HuH-7 (cell line): ENCODE measurements at regions not wholly inside any gene's neighbourhood (a gene's known extent, or its start where the extent isn't known, plus 50 kb on each side); places are given as distances from the start of the nearest gene placed in this dataset.

Experiments
- DNase-seq: peaks from one replicate; pipeline ENCODE4 v3.0.0; 2011; ENCODE audit warnings: low spot score

GRCh38 chr7:156127166-156128134 lies 315.2 kb upstream of the SHH start:
- DNase-seq, result no peak

GRCh38 chr7:156125841-156126730 lies 313.8 kb upstream of the SHH start:
- DNase-seq, result no peak

GRCh38 chr7:156124356-156124755 lies 312.1 kb upstream of the SHH start:
- DNase-seq, result no peak

GRCh38 chr7:156123362-156123761 lies 311.1 kb upstream of the SHH start:
- DNase-seq, result no peak

GRCh38 chr7:156122752-156123354 lies 310.6 kb upstream of the SHH start:
- DNase-seq, result no peak

GRCh38 chr7:156121956-156122355 lies 309.7 kb upstream of the SHH start:
- DNase-seq, result no peak

- no peak for DNase-seq
Measured at GRCh38 chr7:156121434-156121833, 309.2 kb upstream of the SHH start.

- DNase-seq, result no peak
Measured at GRCh38 chr7:156120552-156120951, 308.3 kb upstream of the SHH start.

- no peak for DNase-seq
Measured at GRCh38 chr7:156119771-156120170, 307.5 kb upstream of the SHH start.

GRCh38 chr7:156118248-156118645 lies 306.0 kb upstream of the SHH start:
- no peak for DNase-seq

- DNase-seq, result no peak
Measured at GRCh38 chr7:156117542-156118247, 305.4 kb upstream of the SHH start.

- DNase-seq, result no peak
Measured at GRCh38 chr7:156116514-156117215, 304.4 kb upstream of the SHH start.

- no peak for DNase-seq
Measured at GRCh38 chr7:156115582-156115981, 303.3 kb upstream of the SHH start.

GRCh38 chr7:156113731-156114130 lies 301.5 kb upstream of the SHH start:
- no peak for DNase-seq

GRCh38 chr7:156109988-156110387 lies 297.7 kb upstream of the SHH start:
- no peak for DNase-seq

- DNase-seq, result no peak
Measured at GRCh38 chr7:156109076-156109475, 296.8 kb upstream of the SHH start.

GRCh38 chr7:156107957-156108356 lies 295.7 kb upstream of the SHH start:
- no peak for DNase-seq

GRCh38 chr7:156106107-156106426 lies 293.8 kb upstream of the SHH start:
- no peak for DNase-seq

- DNase-seq, result no peak
Measured at GRCh38 chr7:156105337-156106106, 293.3 kb upstream of the SHH start.

GRCh38 chr7:156104501-156105336 lies 292.5 kb upstream of the SHH start:
- DNase-seq, result no peak
